Cardiac septum (tissue), 1 donor: ENCODE measurements at regions not wholly inside any gene's neighbourhood (a gene's known extent, or its start where the extent isn't known, plus 50 kb on each side); places are given as distances from the start of the nearest gene placed in this dataset.

Experiments used
- DNase-seq: peaks from one replicate; pipeline ENCODE4 v3.0.0-alpha.2; 2020; ENCODE audit warnings: low spot score
- intact Hi-C: fragments of 100-400 bp; cut with DNase I; formaldehyde crosslinking; loops from one replicate; pipeline ENCODE4 v1.14.0; 2022
- donor health status: DM: no; HTN: no; CAD: no.

GRCh38 chr17:10249271-10250010, 51.0 kb upstream of the GAS7 start:
- no peak for DNase-seq
- intact Hi-C loops = loop anchor here (10.0 kb wide), 1 partner anchor 65 kb away; no protein-coding TSS in a partner anchor
